H1 (cell line): ENCODE measurements at regions not wholly inside any gene's neighbourhood (a gene's known extent, or its start where the extent isn't known, plus 50 kb on each side); places are given as distances from the start of the nearest gene placed in this dataset.

ENCODE experiments used
- EZH2 ChIP-seq: fragments of 200-600 bp; sonication (generic); IDR thresholded peaks from 2 replicates; pipeline ENCODE4 v1.7.1; 2012; ENCODE audit warnings: low read depth, mild to moderate bottlenecking, moderate library complexity, low read length, inconsistent platforms; ENCODE audit not compliant: severe bottlenecking
- HDAC2 ChIP-seq, 2 experiments: fragments of 300-600 bp in 1 of 2; sonication (generic) in 1 of 2; IDR thresholded peaks; 2 replicates each; pipeline ENCODE4 v1.6.1; 2011 to 2012; ENCODE audit warnings: low read depth in 2 of 2, low read length in 2 of 2, mild to moderate bottlenecking in 2 of 2, moderate library complexity in 2 of 2, borderline replicate concordance in 1 of 2, inconsistent platforms in 1 of 2
- MAFK ChIP-seq: IDR thresholded peaks from 2 replicates; pipeline ENCODE4 v1.6.1; 2012; ENCODE audit warnings: low read depth, mild to moderate bottlenecking, improper control_type of control experiment, low read length
- POLR2A ChIP-seq, 2 experiments: IDR thresholded peaks; 1 replicate in 1 of 2; 2 replicates in 1 of 2; pipeline ENCODE4 v1.6.1; 2011; ENCODE audit warnings: low read depth in 2 of 2, low read length in 2 of 2, mild to moderate bottlenecking in 2 of 2; ENCODE audit errors: control extremely low read depth in 1 of 2
- RAD21 ChIP-seq, 2 experiments: IDR thresholded peaks in 1 of 2; conservative IDR thresholded peaks in 1 of 2; 2 replicates each; pipeline ENCODE4 v1.6.1; 2011; ENCODE audit warnings: low read depth in 2 of 2, low read length in 2 of 2, improper control_type of control experiment in 1 of 2, inconsistent platforms in 1 of 2, mild to moderate bottlenecking in 1 of 2, moderate library complexity in 1 of 2
- SIN3A ChIP-seq, 2 experiments: IDR thresholded peaks in 1 of 2; conservative IDR thresholded peaks in 1 of 2; 2 replicates each; pipeline ENCODE4 v1.6.1; 2011 to 2012; ENCODE audit warnings: low read length in 2 of 2, improper control_type of control experiment in 1 of 2, low read depth in 1 of 2, mild to moderate bottlenecking in 1 of 2
- SRF ChIP-seq: IDR thresholded peaks from 2 replicates; pipeline ENCODE4 v1.6.1; 2011; ENCODE audit warnings: mild to moderate bottlenecking, low read depth, low read length, moderate library complexity
- TAF1 ChIP-seq: IDR thresholded peaks from 2 replicates; pipeline ENCODE4 v1.6.1; 2011; ENCODE audit warnings: mild to moderate bottlenecking, low read depth, low read length
- ZNF274 ChIP-seq: IDR thresholded peaks from 2 replicates; pipeline ENCODE4 v1.7.0; 2012; ENCODE audit warnings: low read length, borderline replicate concordance; ENCODE audit errors: extremely low read depth
- TF ChIP-seq, protein P1 (sequence below), 3 experiments: IDR thresholded peaks; 1 replicate in 2 of 3; 2 replicates in 1 of 3; pipeline versions ENCODE4 v1.5.1 to v1.6.1; 2011; ENCODE audit warnings: low read length in 3 of 3, mild to moderate bottlenecking in 3 of 3, inconsistent platforms in 2 of 3, low read depth in 1 of 3, moderate library complexity in 1 of 3; ENCODE audit not compliant: insufficient read depth in 1 of 3; ENCODE audit errors: control extremely low read depth in 1 of 3
- TF ChIP-seq, protein P2 (sequence below): IDR thresholded peaks from 2 replicates; pipeline ENCODE4 v1.6.1; 2011; ENCODE audit warnings: low read depth, mild to moderate bottlenecking, low read length; ENCODE audit not compliant: insufficient read depth

DNA sequence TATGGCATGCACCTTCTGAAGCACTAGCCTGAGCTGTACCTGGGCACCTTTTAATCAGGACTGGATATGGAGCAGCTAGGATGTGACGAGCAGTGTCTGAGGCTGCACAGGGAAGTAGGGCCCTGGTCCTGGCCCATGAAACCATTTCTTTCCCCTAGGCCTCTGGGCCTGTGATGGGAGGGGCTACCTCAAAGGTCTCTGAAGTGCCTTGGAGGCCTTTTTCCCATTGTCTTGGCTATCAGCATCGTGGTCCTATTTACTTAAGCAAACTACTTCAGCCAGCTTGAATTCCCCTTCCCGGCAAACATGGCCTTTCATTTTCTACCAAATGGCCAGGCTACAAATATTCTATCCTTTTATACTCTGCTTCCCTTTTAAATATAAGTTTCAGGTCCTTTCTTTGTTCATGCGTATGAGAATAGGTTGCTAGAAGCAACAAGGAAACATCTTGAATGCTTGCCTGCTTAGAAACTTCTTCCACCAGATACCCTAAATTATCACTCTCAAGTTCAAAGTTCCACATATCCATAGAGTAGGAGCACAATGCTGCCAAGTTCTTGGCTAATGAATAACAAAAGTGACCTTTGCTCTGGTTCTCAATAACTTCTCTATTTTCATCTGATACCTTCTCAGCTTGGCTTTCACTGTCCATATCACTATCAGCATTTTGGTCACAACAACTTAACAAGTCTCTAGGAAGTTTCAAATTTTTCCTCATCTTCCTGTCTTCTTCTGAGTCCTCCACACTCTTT lies 673.1 kb downstream of the HTR1B start:
- TF ChIP-seq, protein P1, sequence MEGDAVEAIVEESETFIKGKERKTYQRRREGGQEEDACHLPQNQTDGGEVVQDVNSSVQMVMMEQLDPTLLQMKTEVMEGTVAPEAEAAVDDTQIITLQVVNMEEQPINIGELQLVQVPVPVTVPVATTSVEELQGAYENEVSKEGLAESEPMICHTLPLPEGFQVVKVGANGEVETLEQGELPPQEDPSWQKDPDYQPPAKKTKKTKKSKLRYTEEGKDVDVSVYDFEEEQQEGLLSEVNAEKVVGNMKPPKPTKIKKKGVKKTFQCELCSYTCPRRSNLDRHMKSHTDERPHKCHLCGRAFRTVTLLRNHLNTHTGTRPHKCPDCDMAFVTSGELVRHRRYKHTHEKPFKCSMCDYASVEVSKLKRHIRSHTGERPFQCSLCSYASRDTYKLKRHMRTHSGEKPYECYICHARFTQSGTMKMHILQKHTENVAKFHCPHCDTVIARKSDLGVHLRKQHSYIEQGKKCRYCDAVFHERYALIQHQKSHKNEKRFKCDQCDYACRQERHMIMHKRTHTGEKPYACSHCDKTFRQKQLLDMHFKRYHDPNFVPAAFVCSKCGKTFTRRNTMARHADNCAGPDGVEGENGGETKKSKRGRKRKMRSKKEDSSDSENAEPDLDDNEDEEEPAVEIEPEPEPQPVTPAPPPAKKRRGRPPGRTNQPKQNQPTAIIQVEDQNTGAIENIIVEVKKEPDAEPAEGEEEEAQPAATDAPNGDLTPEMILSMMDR (IDR thresholded peaks at IDR 0.05; ENCODE audit: control extremely low read depth in 1 of 3, insufficient read depth in 1 of 3, low read depth in 1 of 3, low read length in 3 of 3) = no peak
- TF ChIP-seq POLR2A (IDR thresholded peaks at IDR 0.05; ENCODE audit: control extremely low read depth in 1 of 2, low read depth in 2 of 2, low read length in 2 of 2) = no peak
- TF ChIP-seq EZH2 = no peak
- no peak for TF ChIP-seq HDAC2 (IDR thresholded peaks at IDR 0.05; ENCODE audit: borderline replicate concordance in 1 of 2, low read depth in 2 of 2, low read length in 2 of 2)
- no peak for TF ChIP-seq ZNF274
- TF ChIP-seq MAFK = no peak
- no peak for TF ChIP-seq SIN3A (conservative IDR thresholded peaks at IDR 0.05 in 1 of 2, IDR thresholded peaks at IDR 0.05 in 1 of 2; ENCODE audit: low read depth in 1 of 2, low read length in 2 of 2)
- TF ChIP-seq SRF = no peak
- TF ChIP-seq RAD21 (IDR thresholded peaks at IDR 0.05 in 1 of 2, conservative IDR thresholded peaks at IDR 0.05 in 1 of 2; ENCODE audit: low read depth in 2 of 2, low read length in 2 of 2) = no peak
- no peak for TF ChIP-seq TAF1
- TF ChIP-seq, protein P2, sequence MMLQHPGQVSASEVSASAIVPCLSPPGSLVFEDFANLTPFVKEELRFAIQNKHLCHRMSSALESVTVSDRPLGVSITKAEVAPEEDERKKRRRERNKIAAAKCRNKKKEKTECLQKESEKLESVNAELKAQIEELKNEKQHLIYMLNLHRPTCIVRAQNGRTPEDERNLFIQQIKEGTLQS = no peak
